OCI-LY1 (cell line): ENCODE measurements at regions not wholly inside any gene's neighbourhood (a gene's known extent, or its start where the extent isn't known, plus 50 kb on each side); places are given as distances from the start of the nearest gene placed in this dataset.

Source experiments
- H2AFZ ChIP-seq: fragments of 200-600 bp; sonication (generic), shearing (Covaris generic); 2 replicates; pipeline ENCODE4 v1.6.0; 2014; ENCODE audit warnings: antibody characterized with exemption, mild to moderate bottlenecking, low read length
- H3F3A ChIP-seq: fragments of 200-600 bp; sonication (generic), shearing (Covaris generic); 2 replicates; pipeline ENCODE4 v1.6.0; 2014; ENCODE audit warnings: mild to moderate bottlenecking, antibody characterized with exemption, low read length, moderate library complexity; ENCODE audit not compliant: insufficient read depth
- H3K27ac ChIP-seq: fragments of 200-600 bp; sonication (generic); 2 replicates; pipeline ENCODE4 v1.5.1; 2014; ENCODE audit warnings: low read length, mixed run types, mild to moderate bottlenecking, low read depth; ENCODE audit not compliant: poor library complexity, severe bottlenecking
- H3K27me3 ChIP-seq: fragments of 200-600 bp; sonication (generic); 2 replicates; pipeline ENCODE4 v1.6.0; 2014; ENCODE audit warnings: antibody characterized with exemption, mild to moderate bottlenecking, low read length, moderate library complexity; ENCODE audit not compliant: insufficient read depth
- H3K36me3 ChIP-seq: fragments of 200-600 bp; sonication (generic); 2 replicates; pipeline ENCODE4 v1.6.1; 2014; ENCODE audit warnings: mild to moderate bottlenecking, antibody characterized with exemption, low read length, moderate library complexity, mixed read lengths; ENCODE audit not compliant: insufficient read depth
- H3K4me1 ChIP-seq: fragments of 200-600 bp; sonication (generic); 2 replicates; pipeline ENCODE4 v1.5.1; 2014; ENCODE audit warnings: mild to moderate bottlenecking, low read length, moderate library complexity; ENCODE audit not compliant: insufficient read depth, severe bottlenecking
- H3K4me2 ChIP-seq: fragments of 200-600 bp; sonication (generic), shearing (Covaris generic); 2 replicates; pipeline ENCODE4 v1.6.1; 2014; ENCODE audit warnings: low read length
- H3K4me3 ChIP-seq: fragments of 200-600 bp; sonication (generic); 2 replicates; pipeline ENCODE4 v1.5.1; 2014; ENCODE audit warnings: low read length, low read depth, mild to moderate bottlenecking, mixed read lengths; ENCODE audit not compliant: poor library complexity, severe bottlenecking
- H3K79me2 ChIP-seq: fragments of 200-600 bp; shearing (Covaris generic); 2 replicates; pipeline ENCODE4 v1.6.1; 2016; ENCODE audit warnings: mixed run types, low read length, mixed read lengths; ENCODE audit not compliant: insufficient read depth
- H3K9ac ChIP-seq: fragments of 200-600 bp; sonication (generic), shearing (Covaris generic); 2 replicates; pipeline ENCODE4 v1.6.1; 2014; ENCODE audit warnings: mild to moderate bottlenecking, low read length, mixed read lengths
- H3K9me2 ChIP-seq: fragments of 200-600 bp; sonication (generic), shearing (Covaris generic); 2 replicates; pipeline ENCODE4 v1.6.1; 2014; ENCODE audit warnings: low read depth, mild to moderate bottlenecking, low read length, mixed read lengths
- H3K9me3 ChIP-seq: fragments of 200-600 bp; shearing (Covaris generic); 2 replicates; pipeline ENCODE4 v1.6.1; 2014; ENCODE audit warnings: low read length, mixed read lengths
- H4K20me1 ChIP-seq: fragments of 200-600 bp; sonication (generic), shearing (Covaris generic); 2 replicates; pipeline ENCODE4 v1.6.0; 2016; ENCODE audit warnings: mild to moderate bottlenecking, low read length; ENCODE audit not compliant: insufficient read depth
- CTCF ChIP-seq: fragments of 200-600 bp; sonication (generic), shearing (Covaris generic); IDR thresholded peaks from 2 replicates; pipeline ENCODE4 v1.5.1; 2017; ENCODE audit warnings: mild to moderate bottlenecking, antibody characterized with exemption, low read length, moderate library complexity, mixed read lengths
- EZH2 ChIP-seq: fragments of 200-600 bp; sonication (generic), shearing (Covaris generic); IDR thresholded peaks from 2 replicates; pipeline ENCODE4 v1.8.0; 2017; ENCODE audit warnings: borderline replicate concordance, mixed run types, mild to moderate bottlenecking, antibody characterized with exemption, low read length, moderate library complexity, mixed read lengths

- TF ChIP-seq CTCF: no peak
- TF ChIP-seq EZH2: no peak
- H3K9me2 ChIP-seq: no peaks in the 10 kb centered on the region
Measured at GRCh38 chr2:12854001-12854530, 137.3 kb downstream of the TRIB2 start.

GRCh38 chr2:12855508-12855907 is 138.8 kb downstream of the TRIB2 start:
- H2AFZ ChIP-seq: no peak overlapping the region
- H3K4me3 ChIP-seq: no peak overlapping the region
- no peaks in the 10 kb centered on the region for H3K9me2 ChIP-seq
- H3K36me3 ChIP-seq: no peaks in the 10 kb centered on the region
- H4K20me1 ChIP-seq: no peaks in the 10 kb centered on the region
- H3F3A ChIP-seq: no peaks in the 10 kb centered on the region
- no peak overlapping the region for H3K27ac ChIP-seq
- no peaks in the 10 kb centered on the region for H3K27me3 ChIP-seq
- no peak for TF ChIP-seq CTCF
- TF ChIP-seq EZH2: no peak
- H3K4me2 ChIP-seq: no peak overlapping the region
- no peak overlapping the region for H3K9ac ChIP-seq
- H3K4me1 ChIP-seq: no peaks in the 10 kb centered on the region
- no peaks in the 10 kb centered on the region for H3K9me3 ChIP-seq
- no peaks in the 10 kb centered on the region for H3K79me2 ChIP-seq

More at GRCh38 chr2:12854001-12854530, 137.3 kb downstream of the TRIB2 start:
- H3F3A ChIP-seq: no peaks in the 10 kb centered on the region
- no peaks in the 10 kb centered on the region for H3K79me2 ChIP-seq
- H3K36me3 ChIP-seq: no peaks in the 10 kb centered on the region
- H3K4me3 ChIP-seq: no peak overlapping the region
- no peak overlapping the region for H3K9ac ChIP-seq
- no peak overlapping the region for H3K4me2 ChIP-seq
- no peaks in the 10 kb centered on the region for H4K20me1 ChIP-seq
- H3K27me3 ChIP-seq: no peaks in the 10 kb centered on the region
- H3K9me3 ChIP-seq: no peaks in the 10 kb centered on the region
- no peak overlapping the region for H2AFZ ChIP-seq
- H3K4me1 ChIP-seq: no peaks in the 10 kb centered on the region
- H3K27ac ChIP-seq: no peak overlapping the region

- no peak overlapping the region for H3K9ac ChIP-seq
- no peaks in the 10 kb centered on the region for H4K20me1 ChIP-seq
- H3K27me3 ChIP-seq: no peaks in the 10 kb centered on the region
- H3K27ac ChIP-seq: no peak overlapping the region
- no peak for TF ChIP-seq CTCF
- TF ChIP-seq EZH2: no peak
- no peaks in the 10 kb centered on the region for H3F3A ChIP-seq
- no peak overlapping the region for H3K4me3 ChIP-seq
- H3K79me2 ChIP-seq: no peaks in the 10 kb centered on the region
- no peaks in the 10 kb centered on the region for H3K36me3 ChIP-seq
- no peaks in the 10 kb centered on the region for H3K4me1 ChIP-seq
- no peak overlapping the region for H2AFZ ChIP-seq
- no peaks in the 10 kb centered on the region for H3K9me3 ChIP-seq
- H3K9me2 ChIP-seq: no peaks in the 10 kb centered on the region
- no peak overlapping the region for H3K4me2 ChIP-seq
Measured at GRCh38 chr2:12856934-12857601, 140.3 kb downstream of the TRIB2 start.
